Upper lobe of left lung (tissue), 6 donors: ENCODE measurements at regions not wholly inside any gene's neighbourhood (a gene's known extent, or its start where the extent isn't known, plus 50 kb on each side); places are given as distances from the start of the nearest gene placed in this dataset.

Experiments used
- ATAC-seq, 2 donors: fragments of 200-7000 bp; cut with Tn5 transposase; one replicate each; pipeline ENCODE4 v1.9.1; 2022; ENCODE audit warnings: mild to moderate bottlenecking in 2 of 2, moderate library complexity in 2 of 2; ENCODE audit not compliant: low FRiP score in 2 of 2
- DNase-seq, 2 donors: peaks; one replicate each; pipeline ENCODE4 v3.0.0-alpha.2; 2019 to 2020
- H3K27ac ChIP-seq, 4 donors: fragments of 200-600 bp; sonication (generic); one replicate each; pipeline ENCODE4 v1.5.1; 2016 to 2019
- H3K27me3 ChIP-seq, 4 donors: fragments of 200-600 bp; sonication (generic); one replicate each; pipeline ENCODE4 v1.5.1; 2017 to 2019
- H3K36me3 ChIP-seq, 4 donors: fragments of 200-600 bp; sonication (generic); one replicate each; pipeline ENCODE4 v1.5.1; 2016 to 2019
- H3K4me1 ChIP-seq, 4 donors: fragments of 200-600 bp; sonication (generic); one replicate each; pipeline ENCODE4 v1.5.1; 2018 to 2019
- H3K4me3 ChIP-seq, 4 donors: fragments of 200-600 bp; sonication (generic); one replicate each; pipeline ENCODE4 v1.5.1; 2017 to 2019; ENCODE audit warnings: mild to moderate bottlenecking in 2 of 4, moderate library complexity in 1 of 4
- H3K9me3 ChIP-seq, 4 donors: fragments of 200-600 bp; sonication (generic); one replicate each; pipeline ENCODE4 v1.5.1; 2018 to 2019
- CTCF ChIP-seq, 6 experiments: fragments of 450-650 bp in 4 of 6; fragments of 200-600 bp in 2 of 6; sonication (generic) in 2 of 6; IDR thresholded peaks; one replicate each; pipeline ENCODE4 v1.5.1; 2016 to 2019; ENCODE audit warnings: antibody characterized with exemption in 6 of 6
- EP300 ChIP-seq, 4 donors: sonication (generic); formaldehyde crosslinking; IDR thresholded peaks; one replicate each; pipeline ENCODE4 v1.5.1; 2017; ENCODE audit warnings: antibody characterized with exemption in 4 of 4, control low read depth in 2 of 4
- POLR2A ChIP-seq, 4 donors: fragments of 450-650 bp; IDR thresholded peaks; one replicate each; pipeline ENCODE4 v1.5.1; 2016 to 2017; ENCODE audit warnings: antibody characterized with exemption in 4 of 4, mild to moderate bottlenecking in 2 of 4
- POLR2AphosphoS5 ChIP-seq, 2 donors: sonication (generic); formaldehyde crosslinking; IDR thresholded peaks; one replicate each; pipeline ENCODE4 v1.5.1; 2017; ENCODE audit warnings: antibody characterized with exemption in 2 of 2
- WGBS, 2 donors: methylation state at CpG; one replicate each; pipeline ENCODE4 v1.1.5; 2017 to 2018; 5-methylcytosine and 5-hydroxymethylcytosine counted together
- donor health status: DM: no; HTN: no; CAD: no; lungs with moderate emphysema.
- donor health status: DM: no; HTN: yes; CAD: no; lungs with severe emphysema.

GRCh38 chr16:18013863-18014262 is 322.7 kb downstream of the NPIPA8 start:
- Histone ChIP-seq H3K27me3 (no peaks in the 10 kb centered on the region), H3K4me1 (no peaks in the 10 kb centered on the region), H3K27ac (no peak overlapping the region), H3K36me3 (no peaks in the 10 kb centered on the region), H3K4me3 (no peak overlapping the region), H3K9me3 (no peaks in the 10 kb centered on the region)
- DNase-seq: no peak
- TF ChIP-seq POLR2A (IDR thresholded peaks at IDR 0.05): no peak
- no peak for TF ChIP-seq CTCF (IDR thresholded peaks at IDR 0.05)
- no peak for TF ChIP-seq EP300 (IDR thresholded peaks at IDR 0.05)
- no peak for ATAC-seq
- WGBS, 2 donors: 75 to 85% methylated on average over 4 of the region's 4 CpGs

- Histone ChIP-seq H3K9me3 (no peaks in the 10 kb centered on the region), H3K27ac (no peak overlapping the region), H3K27me3 (no peaks in the 10 kb centered on the region), H3K4me1 (no peaks in the 10 kb centered on the region), H3K36me3 (no peaks in the 10 kb centered on the region), H3K4me3 (no peak overlapping the region)
- TF ChIP-seq EP300 (IDR thresholded peaks at IDR 0.05): no peak
- no peak for TF ChIP-seq POLR2AphosphoS5 (IDR thresholded peaks at IDR 0.05)
- no peak for TF ChIP-seq POLR2A (IDR thresholded peaks at IDR 0.05)
- no peak for TF ChIP-seq CTCF (IDR thresholded peaks at IDR 0.05)
- DNase-seq (no peak), ATAC-seq (no peak)
- WGBS, 2 donors: 94 to 95% methylated on average over 5 of the region's 5 CpGs
Observed at GRCh38 chr16:18008356-18008755, 328.2 kb downstream of the NPIPA8 start.

GRCh38 chr16:18003033-18003432 is 333.5 kb downstream of the NPIPA8 start:
- Histone ChIP-seq H3K4me3 (no peak overlapping the region), H3K9me3 (no peaks in the 10 kb centered on the region), H3K36me3 (no peaks in the 10 kb centered on the region), H3K4me1 (no peaks in the 10 kb centered on the region), H3K27me3 (no peaks in the 10 kb centered on the region), H3K27ac (no peak overlapping the region)
- no peak for DNase-seq
- whole genome bisulfite sequencing, 2 donors: 66 to 69% methylated on average over 6 of the region's 6 CpGs
- no peak for ATAC-seq
- TF ChIP-seq POLR2AphosphoS5 (IDR thresholded peaks at IDR 0.05) (no peak), EP300 (IDR thresholded peaks at IDR 0.05) (no peak)

- no peak for TF ChIP-seq CTCF (IDR thresholded peaks at IDR 0.05)
- H3K9me3 ChIP-seq: no peaks in the 10 kb centered on the region
- no peak overlapping the region for H3K4me3 ChIP-seq
- H3K4me1 ChIP-seq: no peaks in the 10 kb centered on the region
- 76 to 81% methylated on average over 6 of the region's 6 CpGs for WGBS, 2 donors
- no peaks in the 10 kb centered on the region for H3K27me3 ChIP-seq
- no peaks in the 10 kb centered on the region for H3K36me3 ChIP-seq
- no peak for DNase-seq
- H3K27ac ChIP-seq: no peak overlapping the region
- ATAC-seq: no peak
Observed at GRCh38 chr16:17998996-17999395, 337.5 kb downstream of the NPIPA8 start.

- no peak for DNase-seq
- ATAC-seq: no peak
- WGBS, 2 donors: 96 to 100% methylated on average over 1 of the region's 1 CpG
- Histone ChIP-seq H3K4me3 (no peak overlapping the region), H3K27ac (no peak overlapping the region), H3K27me3 (no peaks in the 10 kb centered on the region), H3K36me3 (no peaks in the 10 kb centered on the region), H3K4me1 (no peaks in the 10 kb centered on the region), H3K9me3 (no peaks in the 10 kb centered on the region)
- no peak for TF ChIP-seq POLR2AphosphoS5 (IDR thresholded peaks at IDR 0.05)
- no peak for TF ChIP-seq EP300 (IDR thresholded peaks at IDR 0.05)
- TF ChIP-seq CTCF (IDR thresholded peaks at IDR 0.05): no peak
- TF ChIP-seq POLR2A (IDR thresholded peaks at IDR 0.05): no peak
Observed at GRCh38 chr16:17998550-17998949, 338.0 kb downstream of the NPIPA8 start.
